Loucy (cell line): ENCODE measurements at regions not wholly inside any gene's neighbourhood (a gene's known extent, or its start where the extent isn't known, plus 50 kb on each side); places are given as distances from the start of the nearest gene placed in this dataset.
"Not testable (repeated sequence)": the region's sequence is repeated elsewhere in the genome, so short reads cannot be mapped to it uniquely, and the experiment has no call there.

Experiments
- H2AFZ ChIP-seq: fragments of 200-600 bp; sonication (generic); 2 replicates; pipeline ENCODE4 v1.6.0; 2016; ENCODE audit warnings: antibody characterized with exemption, mild to moderate bottlenecking, low read length, moderate library complexity
- H3F3A ChIP-seq: fragments of 200-600 bp; 2 replicates; pipeline ENCODE4 v1.6.0; 2016; ENCODE audit warnings: antibody characterized with exemption, low read depth, mild to moderate bottlenecking
- H3K27me3 ChIP-seq: fragments of 200-600 bp; sonication (generic); 2 replicates; pipeline ENCODE4 v1.6.1; 2014; ENCODE audit warnings: low read length, mild to moderate bottlenecking; ENCODE audit not compliant: insufficient read depth, poor library complexity, severe bottlenecking
- H3K36me3 ChIP-seq: fragments of 200-600 bp; sonication (generic); 2 replicates; pipeline ENCODE4 v1.6.1; 2016; ENCODE audit warnings: low read length; ENCODE audit not compliant: insufficient read depth
- H3K4me1 ChIP-seq: fragments of 200-600 bp; sonication (generic); 2 replicates; pipeline ENCODE4 v1.5.1; 2014; ENCODE audit warnings: low read length, mild to moderate bottlenecking; ENCODE audit not compliant: insufficient read depth, poor library complexity, severe bottlenecking
- H3K4me2 ChIP-seq: fragments of 200-600 bp; sonication (generic); 2 replicates; pipeline ENCODE4 v1.6.0; 2014; ENCODE audit warnings: antibody characterized with exemption, low read length, low read depth, mild to moderate bottlenecking; ENCODE audit not compliant: poor library complexity, severe bottlenecking
- H3K4me3 ChIP-seq: fragments of 200-600 bp; sonication (generic); 2 replicates; pipeline ENCODE4 v1.5.1; 2014; ENCODE audit warnings: low read length, mild to moderate bottlenecking, mixed read lengths; ENCODE audit not compliant: poor library complexity, severe bottlenecking
- H3K79me2 ChIP-seq: fragments of 200-600 bp; sonication (generic); 2 replicates; pipeline ENCODE4 v1.6.1; 2014; ENCODE audit warnings: low read length; ENCODE audit not compliant: insufficient read depth
- H3K9ac ChIP-seq: fragments of 200-600 bp; sonication (generic); 2 replicates; pipeline ENCODE4 v1.6.0; 2014; ENCODE audit warnings: mild to moderate bottlenecking, low read depth, low read length, moderate library complexity; ENCODE audit not compliant: poor library complexity, severe bottlenecking
- H3K9me2 ChIP-seq: fragments of 200-600 bp; sonication (generic); replicated peaks from 2 replicates; pipeline ENCODE4 v1.6.1; 2016; ENCODE audit warnings: low read depth, low read length, mixed read lengths
- H3K9me3 ChIP-seq: fragments of 200-600 bp; sonication (generic); 2 replicates; pipeline ENCODE4 v1.6.1; 2014; ENCODE audit warnings: mild to moderate bottlenecking, antibody characterized with exemption, low read length, low read depth; ENCODE audit not compliant: insufficient read depth
- H4K20me1 ChIP-seq: fragments of 200-600 bp; sonication (generic); 2 replicates; pipeline ENCODE4 v1.6.0; 2014; ENCODE audit warnings: antibody characterized with exemption, low read length, mild to moderate bottlenecking; ENCODE audit not compliant: insufficient read depth, poor library complexity, severe bottlenecking
- CTCF ChIP-seq: fragments of 200-600 bp; sonication (generic); conservative IDR thresholded peaks from 2 replicates; pipeline ENCODE4 v1.5.1; 2014; ENCODE audit warnings: mild to moderate bottlenecking, antibody characterized with exemption, low read length
- EZH2phosphoT487 ChIP-seq: fragments of 200-600 bp; IDR thresholded peaks from 2 replicates; pipeline ENCODE4 v1.6.1; 2018; ENCODE audit warnings: antibody characterized with exemption, mild to moderate bottlenecking, moderate library complexity, borderline replicate concordance

- Histone ChIP-seq H3K79me2 (no peaks in the 10 kb centered on the region), H3K27me3 (no peaks in the 10 kb centered on the region), H3K9me3 (no peaks in the 10 kb centered on the region), H3K36me3 (no peaks in the 10 kb centered on the region), H3K9ac (no peak overlapping the region), H3K9me2 (no peaks in the 10 kb centered on the region), H3F3A (no peaks in the 10 kb centered on the region), H3K4me2 (no peak overlapping the region), H2AFZ (no peak overlapping the region), H3K4me3 (no peak overlapping the region), H3K4me1 (no peaks in the 10 kb centered on the region), H4K20me1 (no peaks in the 10 kb centered on the region)
- TF ChIP-seq CTCF: no peak
Measured at GRCh38 chr7:112957901-112958300, 128.7 kb downstream of the GPR85 start.

DNA sequence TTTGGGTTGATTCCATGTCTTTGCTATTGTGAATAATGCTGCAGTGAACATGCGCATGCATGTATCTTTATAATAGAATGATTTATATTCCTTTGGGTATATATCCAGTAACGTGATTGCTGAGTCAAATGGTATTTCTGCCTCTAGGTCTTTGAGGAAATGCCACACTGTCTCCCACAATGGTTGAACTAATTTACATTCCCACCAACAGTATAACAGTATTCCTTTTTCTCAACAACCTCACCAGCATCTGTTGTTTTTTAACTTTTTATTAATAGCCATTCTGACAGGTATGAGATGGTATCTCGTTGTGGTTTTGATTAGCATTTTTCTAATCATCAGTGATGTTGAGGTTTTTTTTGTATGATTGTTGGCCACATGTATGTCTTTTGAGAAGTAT lies 133.6 kb downstream of the GPR85 start:
- H3K4me3 ChIP-seq, H3K27me3 ChIP-seq, H3K4me2 ChIP-seq, H3K9me3 ChIP-seq, H3K79me2 ChIP-seq, H3F3A ChIP-seq, H2AFZ ChIP-seq, H3K4me1 ChIP-seq, H4K20me1 ChIP-seq, H3K9me2 ChIP-seq, H3K36me3 ChIP-seq, H3K9ac ChIP-seq: not testable (repeated sequence)

DNA sequence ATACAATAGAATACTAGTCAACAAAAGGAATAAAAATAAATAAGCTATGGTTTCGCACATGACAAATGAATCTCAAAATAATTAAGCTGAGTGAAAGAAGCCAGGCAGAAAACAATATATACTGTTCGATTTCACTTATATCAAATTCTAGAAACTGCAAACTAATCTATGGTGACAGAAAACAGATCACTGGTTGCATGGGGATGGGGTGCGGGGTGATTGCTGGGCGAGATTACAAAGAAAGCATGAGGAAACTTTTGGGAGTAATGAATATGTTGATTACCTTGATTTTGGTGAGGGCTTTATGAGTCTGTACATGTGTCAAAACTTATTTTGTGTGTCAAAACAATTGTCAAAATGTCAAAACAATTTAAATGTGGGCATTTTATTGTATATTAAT lies 135.6 kb downstream of the GPR85 start:
- no peaks in the 10 kb centered on the region for H3F3A ChIP-seq
- H3K9me2 ChIP-seq: no peaks in the 10 kb centered on the region
- no peak overlapping the region for H3K4me3 ChIP-seq
- no peaks in the 10 kb centered on the region for H4K20me1 ChIP-seq
- H3K9ac ChIP-seq: no peak overlapping the region
- no peaks in the 10 kb centered on the region for H3K9me3 ChIP-seq
- TF ChIP-seq EZH2phosphoT487: no peak
- TF ChIP-seq CTCF: no peak
- H2AFZ ChIP-seq: no peak overlapping the region
- H3K27me3 ChIP-seq: no peaks in the 10 kb centered on the region
- no peaks in the 10 kb centered on the region for H3K79me2 ChIP-seq
- no peaks in the 10 kb centered on the region for H3K36me3 ChIP-seq
- no peak overlapping the region for H3K4me2 ChIP-seq
- H3K4me1 ChIP-seq: no peaks in the 10 kb centered on the region

- H3K4me1 ChIP-seq, H3K4me3 ChIP-seq, H3K9me2 ChIP-seq, H3F3A ChIP-seq, H3K9ac ChIP-seq, H3K36me3 ChIP-seq, H3K79me2 ChIP-seq, H3K4me2 ChIP-seq, H3K27me3 ChIP-seq, H4K20me1 ChIP-seq, H3K9me3 ChIP-seq, H2AFZ ChIP-seq: not testable (repeated sequence)
Measured at GRCh38 chr7:112949682-112950081, 136.9 kb downstream of the GPR85 start.
